Activated CD8-positive, alpha-beta memory T cell treated with anti-CD3 and anti-CD28 coated beads for 48 hours (primary cell): ENCODE measurements at regions not wholly inside any gene's neighbourhood (a gene's known extent, or its start where the extent isn't known, plus 50 kb on each side); places are given as distances from the start of the nearest gene placed in this dataset.

Experiments
- DNase-seq, 3 experiments: peaks; one replicate each; pipeline ENCODE4 v3.0.0-alpha.2; 2020; ENCODE audit warnings: low read depth in 2 of 3, low spot score in 2 of 3

DNA sequence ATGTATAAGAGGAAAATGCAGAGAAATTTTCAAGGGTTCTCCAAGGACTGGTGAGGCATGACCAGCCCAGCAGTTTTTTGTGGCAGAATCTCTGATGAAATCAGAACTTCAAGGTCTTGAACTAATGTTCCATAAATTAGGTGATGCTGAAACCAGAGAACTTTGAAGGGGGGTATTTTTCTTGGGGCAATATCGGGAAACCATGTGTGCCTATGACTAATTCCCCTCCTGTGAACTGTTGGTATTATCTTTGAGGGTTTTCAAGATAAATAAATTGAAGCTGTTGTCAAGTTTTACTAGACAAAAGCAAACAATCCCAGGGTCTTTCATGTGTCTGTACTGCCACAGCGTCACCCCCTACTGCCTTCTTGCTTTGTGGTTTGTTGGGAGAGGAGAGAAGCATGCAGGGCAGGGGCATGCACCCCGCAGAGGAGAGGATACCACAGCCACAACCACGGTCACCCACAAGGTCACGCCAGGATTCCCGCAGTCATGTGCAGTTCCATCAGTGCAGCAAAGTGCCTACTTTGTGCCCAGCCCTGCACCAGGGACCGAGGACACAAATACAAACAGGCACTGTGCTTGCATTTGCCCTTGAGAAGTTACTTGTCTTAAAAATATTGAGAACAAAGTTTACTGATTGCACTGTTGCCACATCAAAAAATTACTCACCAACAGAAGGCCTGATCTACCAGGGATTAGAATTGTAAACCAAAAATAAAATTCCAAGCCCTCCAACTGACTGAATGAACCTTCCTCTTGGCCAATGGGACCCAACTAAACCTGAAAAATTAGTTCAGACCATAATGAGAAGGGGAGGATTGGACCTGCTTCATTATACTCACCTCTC, 413.3 kb upstream of the TRIB2 start:
- peak in 1 of 3 experiments; percentile 2 for DNase-seq

DNA sequence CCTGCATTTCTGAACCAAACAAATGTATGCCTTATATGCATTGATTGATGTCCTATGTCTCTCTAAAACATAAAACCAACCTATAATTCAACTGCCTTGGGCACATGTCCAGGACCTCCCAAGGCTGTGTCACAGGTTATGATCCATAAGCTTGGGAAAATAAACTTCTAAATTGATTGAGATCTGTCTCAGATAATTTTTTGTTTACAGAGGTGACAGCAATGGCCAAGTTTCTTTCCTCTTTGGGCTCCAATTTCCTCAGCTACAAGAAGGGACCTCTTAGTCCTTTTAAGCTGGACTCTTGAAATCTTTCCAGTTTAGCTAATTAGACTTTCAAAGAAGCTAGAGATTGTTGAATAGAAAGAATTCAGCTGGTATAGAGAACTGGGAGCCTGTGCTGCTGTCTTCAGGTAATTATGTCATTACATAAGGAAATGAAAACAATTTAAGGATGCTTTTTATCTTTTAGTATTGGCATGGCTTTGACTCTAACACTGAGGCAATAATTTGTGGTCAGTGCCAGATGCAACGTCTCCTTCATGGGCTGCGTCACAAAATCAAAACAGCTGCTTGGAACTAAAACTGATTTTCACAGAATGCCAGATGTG, 412.1 kb upstream of the TRIB2 start:
- no peak for DNase-seq

DNA sequence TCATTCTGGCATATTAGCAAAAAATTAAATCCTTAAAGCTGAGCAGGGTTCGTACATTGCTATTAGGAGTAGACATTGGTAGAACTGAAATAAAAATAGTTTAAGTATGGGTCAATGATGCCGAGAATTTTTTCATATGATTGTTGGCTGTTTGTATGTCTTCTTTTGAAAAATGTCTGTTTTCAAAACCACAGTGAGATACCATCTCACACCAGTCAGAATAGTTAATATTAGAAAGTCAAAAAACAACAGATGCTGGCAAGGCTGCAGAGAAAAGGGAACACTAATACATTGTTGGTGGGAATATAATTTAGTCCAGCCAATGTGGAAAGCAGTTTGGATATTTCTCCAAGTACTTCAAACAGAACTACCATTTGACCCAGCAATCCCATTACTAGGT, 410.8 kb upstream of the TRIB2 start:
- DNase-seq = no peak

DNA sequence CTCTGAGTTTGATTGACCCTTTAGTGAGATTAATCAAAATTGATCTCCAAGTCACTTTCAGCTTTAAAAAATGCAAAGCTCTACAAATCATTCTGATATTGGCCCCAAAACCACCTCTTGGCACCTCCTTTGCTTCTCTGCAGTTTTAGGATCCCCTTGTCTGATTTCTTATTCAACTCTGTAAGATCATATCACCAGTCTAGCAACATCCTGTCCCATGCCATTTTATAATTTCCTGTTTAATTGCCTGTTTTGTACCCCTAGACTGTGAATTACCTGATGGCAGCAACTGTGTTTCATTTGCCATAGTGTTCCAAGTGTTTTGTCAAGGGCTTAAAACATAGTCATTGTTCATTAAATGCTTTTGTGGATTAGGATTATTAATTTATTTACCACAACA, 406.3 kb upstream of the TRIB2 start:
- no peak for DNase-seq

DNA sequence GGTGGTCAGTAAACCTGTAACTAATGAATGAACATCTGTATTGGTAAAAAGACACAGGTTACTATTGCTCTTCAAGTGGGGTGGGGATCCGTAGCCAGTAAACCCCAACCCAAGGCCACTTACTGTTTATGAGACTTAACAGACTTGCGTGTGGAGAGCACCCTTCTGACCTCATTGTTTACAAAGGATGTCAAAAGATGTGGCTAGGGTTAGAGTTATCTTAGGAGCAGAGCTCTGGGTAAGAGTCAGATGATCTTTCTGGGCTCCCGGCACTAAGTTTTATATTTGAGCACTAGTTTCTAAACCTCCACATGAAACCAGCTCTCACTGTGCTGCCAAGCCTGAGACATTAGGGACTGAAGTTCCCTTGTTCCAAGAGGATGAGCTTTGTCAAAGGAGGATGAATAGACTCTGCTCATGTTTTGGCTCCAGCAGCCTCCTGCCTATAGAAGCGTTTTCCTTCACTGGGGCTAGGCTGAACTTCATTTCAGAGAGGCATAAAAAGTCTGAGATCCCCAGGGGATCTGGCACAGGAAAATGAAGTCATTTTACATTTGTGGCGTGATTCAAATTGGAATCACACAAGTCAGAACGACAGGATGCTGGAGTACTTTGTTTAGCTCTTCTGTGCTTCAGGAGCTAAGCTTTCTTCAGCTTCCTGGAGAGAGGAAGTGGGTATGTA, 403.1 kb upstream of the TRIB2 start:
- DNase-seq = no peak

DNA sequence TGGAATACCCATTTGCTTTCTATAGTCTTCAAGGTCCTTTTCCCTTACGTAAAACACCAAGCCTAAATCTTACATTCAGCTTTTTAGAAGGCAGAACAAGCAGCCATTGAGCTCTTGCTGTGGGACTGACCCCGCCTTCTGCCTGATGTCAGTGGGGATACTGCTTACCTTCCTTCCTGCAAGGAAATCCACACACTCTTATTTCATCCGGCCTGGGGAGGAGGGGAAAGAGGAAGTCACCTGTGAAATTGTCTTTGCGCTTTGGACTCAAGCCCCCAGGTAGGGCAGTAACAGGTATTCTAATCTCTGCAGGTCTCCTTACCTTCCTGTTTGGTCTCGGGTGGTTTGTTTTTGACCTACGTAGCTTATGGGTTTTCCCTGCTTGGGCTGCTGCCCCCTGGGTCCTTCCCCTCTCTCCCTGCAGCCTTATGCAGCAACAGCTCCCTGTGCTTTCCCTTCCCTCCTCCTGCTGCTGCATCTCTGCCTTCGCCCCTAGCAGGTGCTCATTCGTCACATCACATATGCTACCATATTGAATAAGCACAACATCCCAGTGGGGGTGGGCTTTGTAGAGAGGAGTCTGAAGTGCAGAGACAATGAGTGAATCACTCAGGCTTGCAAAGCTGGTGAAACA, 402.5 kb upstream of the TRIB2 start:
- no peak for DNase-seq

DNA sequence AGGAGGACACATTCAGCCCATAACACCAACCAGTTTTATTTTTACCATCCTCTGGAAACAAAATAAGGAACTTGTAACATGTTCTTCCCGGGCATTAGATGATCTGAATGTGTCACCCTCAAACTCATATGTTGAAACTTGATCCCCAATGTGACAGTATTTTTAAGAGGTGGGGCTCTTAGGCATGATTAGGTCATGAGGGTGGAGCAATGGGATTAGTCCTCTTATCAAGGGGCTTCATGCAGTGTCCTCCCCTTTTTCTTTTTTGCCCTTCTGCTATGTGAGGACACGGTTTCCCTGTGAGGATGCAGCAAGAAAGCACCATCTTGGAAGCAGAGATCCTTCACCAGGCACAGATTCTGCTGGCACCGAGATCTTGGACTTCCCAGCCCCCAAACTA, 401.5 kb upstream of the TRIB2 start:
- DNase-seq = no peak

DNA sequence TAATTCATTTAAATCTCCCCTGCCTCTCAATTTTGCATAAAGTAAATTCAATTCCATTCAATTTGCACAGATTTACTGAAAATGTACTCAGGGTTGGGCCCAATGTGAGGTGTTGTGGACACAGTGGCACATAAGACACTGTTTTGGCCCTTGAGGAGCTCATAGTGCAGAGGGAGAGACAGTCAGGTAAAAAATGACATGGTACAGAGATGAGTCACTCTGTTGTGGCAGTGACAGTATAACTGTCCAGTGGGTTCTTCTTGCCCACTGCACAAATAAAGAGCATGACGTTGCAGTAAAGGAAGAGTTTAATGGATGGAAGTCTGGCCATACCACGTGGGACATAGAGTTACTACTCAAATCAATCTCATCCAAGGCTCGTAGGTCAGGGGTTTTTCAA, 400.3 kb upstream of the TRIB2 start:
- DNase-seq = no peak

DNA sequence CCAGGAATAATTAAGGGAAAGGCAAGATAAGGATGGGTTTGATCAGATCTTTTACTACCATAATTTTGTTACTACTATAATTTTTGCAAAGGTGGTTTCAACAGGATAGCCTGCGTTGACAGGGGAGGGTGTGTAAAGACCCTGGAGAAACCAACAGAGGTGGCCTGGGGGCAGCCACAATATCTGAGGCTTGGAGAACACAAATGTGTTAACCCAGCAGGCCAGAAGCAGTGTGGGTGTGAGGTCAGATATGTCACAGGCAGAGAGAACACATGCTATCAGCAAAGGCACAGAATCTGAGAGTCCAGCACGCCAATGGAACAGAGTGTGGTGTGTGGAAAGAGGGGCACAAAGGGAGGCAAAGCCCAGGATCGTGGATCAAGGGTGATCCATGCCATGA, 399.4 kb upstream of the TRIB2 start:
- no peak for DNase-seq

DNA sequence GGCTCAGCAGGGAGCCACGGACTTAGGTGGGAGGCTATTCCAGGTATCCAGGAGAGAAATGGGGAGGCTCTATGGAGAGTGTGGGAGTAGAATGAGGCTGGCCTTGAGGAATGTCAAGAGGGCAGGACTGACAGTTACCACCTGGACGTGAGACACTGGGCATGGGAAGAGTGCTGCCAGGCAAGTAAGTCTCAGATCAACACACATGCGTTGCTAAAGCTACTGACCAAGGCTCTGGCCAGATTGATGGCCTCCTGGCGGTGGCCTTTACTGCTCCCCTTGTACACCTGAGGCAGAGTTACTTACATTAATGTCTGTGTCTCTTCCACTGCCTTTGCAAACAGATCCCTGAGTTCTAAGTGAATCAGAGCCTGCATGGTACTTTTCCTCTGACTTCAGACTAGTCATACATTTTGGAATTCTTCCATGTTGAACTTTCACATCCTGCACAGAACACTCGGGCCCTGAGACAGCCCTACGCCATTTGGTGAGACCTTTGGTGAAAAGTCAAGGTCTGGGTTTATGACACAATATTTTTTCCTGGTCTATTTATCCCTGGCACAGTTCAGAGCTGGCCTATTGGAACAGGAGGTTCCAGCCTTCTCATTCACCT, 398.8 kb upstream of the TRIB2 start:
- no peak for DNase-seq

DNA sequence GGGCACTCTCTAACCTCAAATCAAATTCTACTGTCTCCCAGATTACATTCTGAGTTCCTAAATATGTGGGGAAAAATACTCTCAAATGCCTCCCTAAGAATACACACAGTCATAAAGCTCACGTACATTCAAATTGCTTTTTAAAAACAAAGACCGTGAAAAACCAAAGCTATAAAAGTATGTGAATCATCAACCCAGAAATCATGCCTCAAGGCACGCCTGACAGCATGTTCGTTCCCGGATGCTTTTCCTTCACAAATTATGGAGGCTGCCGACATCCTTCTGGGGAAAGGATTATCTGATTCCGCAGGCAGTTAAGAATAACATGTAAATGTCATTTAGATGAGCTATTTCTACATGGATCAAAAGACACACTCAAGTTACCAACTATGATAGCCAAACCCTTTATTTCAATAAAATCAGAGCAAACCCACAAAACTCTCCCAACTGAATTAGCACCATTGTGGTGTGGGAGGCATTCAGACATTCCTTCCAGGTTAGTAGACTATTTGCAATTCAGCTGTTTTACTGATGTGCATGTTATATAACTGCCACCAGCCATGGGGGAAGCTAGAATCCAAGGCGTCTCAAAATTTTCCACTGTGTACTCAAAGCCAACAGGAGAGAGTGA, 398.2 kb upstream of the TRIB2 start:
- no peak for DNase-seq

DNA sequence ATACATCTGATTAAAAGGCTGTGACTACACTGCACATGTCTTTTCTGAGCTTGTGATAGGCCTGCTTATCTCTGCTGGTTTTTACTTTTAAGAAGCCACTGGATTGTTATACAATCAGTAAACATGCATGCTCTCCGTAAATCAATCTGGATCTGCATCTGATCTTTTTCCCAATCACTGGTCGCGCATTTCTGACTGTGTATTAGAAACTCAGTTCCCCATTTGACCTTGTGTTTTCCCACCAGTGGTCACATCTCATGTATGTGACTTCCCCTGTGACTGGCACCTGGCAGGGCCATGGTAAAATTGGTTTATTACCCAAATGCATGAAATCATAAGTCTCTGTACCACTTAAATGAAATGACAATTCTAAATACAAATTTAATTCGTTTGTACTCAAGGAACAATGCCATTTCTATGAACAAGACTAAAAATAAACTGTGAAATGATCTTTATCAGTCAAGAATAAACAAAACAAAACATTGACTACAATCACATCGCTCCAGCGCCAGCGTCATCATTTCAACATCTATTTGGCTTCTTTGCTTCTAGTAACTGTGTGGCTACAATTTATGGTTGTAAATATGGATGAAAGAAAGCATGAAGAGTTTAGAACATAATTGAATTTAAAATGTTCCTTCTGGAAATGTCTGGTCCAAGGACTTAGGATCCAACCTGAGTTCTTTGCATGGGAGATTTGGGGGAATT, 396.6 kb upstream of the TRIB2 start:
- DNase-seq = no peak

DNA sequence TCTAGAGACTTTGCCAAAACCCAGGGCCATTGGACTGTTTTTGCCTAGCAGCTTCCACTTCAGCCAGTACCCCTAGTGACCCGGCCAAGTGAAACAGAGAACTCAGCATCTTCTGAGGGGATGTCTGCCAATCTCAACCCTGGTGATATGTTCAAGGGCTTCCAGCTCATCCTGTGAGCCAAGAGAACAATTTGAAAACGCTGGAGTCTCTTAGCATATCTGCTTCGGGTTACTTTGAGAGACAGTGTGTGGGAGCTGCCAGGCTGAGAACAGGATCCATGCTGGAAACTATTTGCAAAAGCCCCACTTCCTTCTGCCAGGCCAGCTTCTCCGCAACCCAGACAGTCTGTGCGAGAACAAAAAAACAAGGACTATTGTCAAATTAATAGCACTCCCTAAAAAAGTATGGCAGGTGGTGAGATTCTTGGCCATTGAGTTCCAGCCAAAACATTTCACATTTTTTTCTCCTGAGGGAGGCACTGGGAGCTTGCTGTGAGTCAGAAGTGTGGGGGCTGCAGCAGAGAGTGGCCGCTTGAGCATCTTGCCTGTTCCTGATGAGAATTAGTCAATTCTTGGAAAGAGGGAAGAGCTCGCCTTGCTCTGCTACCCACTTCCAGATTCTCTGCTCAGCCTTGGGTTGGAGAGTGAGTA, 395.6 kb upstream of the TRIB2 start:
- DNase-seq = no peak

DNA sequence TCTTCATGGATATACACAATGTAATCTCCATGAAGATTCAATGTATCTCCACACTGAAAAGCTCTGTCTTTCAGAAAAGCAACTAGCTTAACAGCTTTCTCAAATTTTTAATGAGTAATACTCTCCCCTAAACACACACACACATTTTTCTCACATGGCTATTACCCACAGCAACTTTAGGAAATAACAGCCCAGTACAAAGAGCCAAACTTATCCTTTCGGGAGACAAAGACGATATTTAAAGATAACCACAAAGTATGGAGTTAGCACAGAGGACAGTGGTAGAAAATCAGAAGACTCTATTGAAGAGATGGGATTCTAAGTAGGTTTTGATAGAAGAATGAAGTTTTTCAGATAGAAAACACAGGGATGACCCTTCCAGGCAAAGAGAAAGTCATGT, 394.9 kb upstream of the TRIB2 start:
- no peak for DNase-seq

DNA sequence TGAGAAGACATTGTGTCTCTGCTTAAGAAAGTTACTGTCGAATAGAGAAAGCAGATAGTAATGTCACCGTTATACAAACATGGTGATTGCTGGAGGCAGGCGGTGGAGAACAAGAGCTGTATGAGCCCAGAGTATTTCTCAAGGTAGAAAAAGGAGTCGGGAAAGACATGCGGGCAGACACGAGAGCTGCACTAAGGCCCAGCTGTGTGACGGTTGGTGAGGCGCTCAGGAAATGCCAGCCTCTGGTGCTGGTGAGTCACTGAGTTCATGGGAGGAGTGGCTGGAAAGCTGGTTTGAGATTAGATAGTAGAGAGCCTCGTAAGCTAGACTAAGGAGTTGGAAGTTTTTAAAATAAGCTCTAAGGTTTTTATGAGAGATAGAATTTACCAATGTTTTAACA, 390.9 kb upstream of the TRIB2 start:
- DNase-seq = no peak

DNA sequence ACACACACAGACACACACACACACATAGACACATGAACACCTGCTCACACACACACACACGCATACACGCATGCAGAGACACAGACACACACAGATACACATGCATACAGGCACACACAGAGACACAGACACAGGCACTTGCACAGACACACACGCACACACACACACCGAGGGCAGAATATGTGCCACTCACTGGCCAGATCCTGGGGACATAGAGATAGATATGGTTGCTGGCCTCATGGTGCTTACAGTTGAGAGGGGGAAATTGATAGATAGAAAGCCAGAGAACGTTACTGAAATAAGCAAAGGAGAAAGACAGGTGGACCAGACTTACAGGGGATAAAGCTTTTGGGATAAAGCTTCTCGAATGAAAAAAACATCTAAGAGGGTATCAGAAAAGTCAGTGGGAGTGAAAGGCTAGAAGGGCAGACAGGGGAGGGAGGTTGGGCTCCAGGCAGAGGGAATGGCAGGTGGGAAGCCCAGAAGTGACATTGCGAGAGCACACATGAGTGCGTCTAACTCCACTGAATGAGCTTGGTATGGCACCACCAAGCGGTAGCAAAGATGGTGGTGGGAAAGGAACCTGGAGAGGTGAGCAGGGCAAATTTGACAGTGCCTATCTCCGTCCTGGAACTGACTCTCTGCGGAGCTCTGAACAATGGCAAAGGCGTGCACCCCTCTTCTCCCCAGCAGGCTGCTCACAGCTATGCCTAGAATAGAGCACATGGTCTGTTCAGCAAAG, 390.1 kb upstream of the TRIB2 start:
- DNase-seq = no peak

DNA sequence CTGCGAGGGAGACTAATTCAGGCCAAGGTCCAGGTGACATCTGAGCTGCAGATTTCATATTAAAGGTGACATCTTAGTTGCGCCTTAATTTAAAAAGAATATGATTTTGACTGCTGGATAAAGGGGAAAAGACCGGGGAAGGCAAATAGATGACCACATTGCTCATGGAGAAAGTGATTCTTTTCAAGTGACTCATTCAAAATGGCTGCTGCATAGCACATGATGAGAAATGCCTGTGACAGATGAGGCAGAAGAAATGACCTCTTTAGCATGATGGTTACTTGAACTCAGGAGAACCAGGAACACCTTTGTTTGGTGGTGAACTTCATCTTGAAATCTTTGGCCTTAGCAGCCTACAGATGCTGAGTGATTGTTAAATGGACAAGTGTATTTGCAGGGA, 385.8 kb upstream of the TRIB2 start:
- no peak for DNase-seq

DNA sequence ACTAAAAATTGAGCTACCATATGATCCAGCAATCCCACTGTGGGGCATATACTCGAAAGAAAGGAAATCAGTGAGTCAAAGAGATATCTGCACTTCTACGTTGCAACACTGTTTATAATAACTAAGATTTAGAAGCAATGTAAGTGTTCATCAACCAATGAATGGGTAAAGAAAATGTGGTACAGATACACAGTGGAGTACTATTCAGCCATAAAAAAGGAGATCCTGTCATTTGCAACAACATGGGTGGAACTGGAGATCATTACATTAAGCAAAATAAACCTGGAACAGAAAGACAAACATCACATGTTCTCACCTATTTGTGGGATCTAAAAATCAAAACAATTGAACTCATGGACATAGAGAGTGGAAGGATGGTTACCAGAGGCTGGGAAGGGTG, 385.0 kb upstream of the TRIB2 start:
- no peak for DNase-seq

DNA sequence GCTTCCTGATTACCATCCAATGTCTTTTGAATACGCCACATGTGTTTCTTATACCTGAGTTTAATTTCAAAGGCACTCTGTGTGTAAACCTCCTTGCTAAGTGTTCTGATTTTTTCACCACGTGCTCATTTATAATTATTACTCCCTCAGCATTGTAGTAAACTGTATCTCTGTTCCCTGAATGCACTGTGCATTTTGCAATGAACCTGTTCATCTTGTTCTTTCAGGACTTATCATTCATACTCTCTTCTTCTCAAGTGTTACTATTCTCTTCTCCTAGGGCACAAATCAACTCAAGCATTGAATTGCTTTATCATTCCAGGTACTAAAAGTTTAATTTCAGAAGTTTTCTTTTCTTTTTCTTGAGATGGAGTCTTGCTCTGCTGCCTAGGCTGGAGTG, 383.4 kb upstream of the TRIB2 start:
- DNase-seq = no peak
